ENCODE measurements at regions not wholly inside any gene's neighbourhood (a gene's known extent, or its start where the extent isn't known, plus 50 kb on each side); places are given as distances from the start of the nearest gene placed in this dataset.
"Not testable (repeated sequence)": the region's sequence is repeated elsewhere in the genome, so short reads cannot be mapped to it uniquely, and the experiment has no call there.

DNA sequence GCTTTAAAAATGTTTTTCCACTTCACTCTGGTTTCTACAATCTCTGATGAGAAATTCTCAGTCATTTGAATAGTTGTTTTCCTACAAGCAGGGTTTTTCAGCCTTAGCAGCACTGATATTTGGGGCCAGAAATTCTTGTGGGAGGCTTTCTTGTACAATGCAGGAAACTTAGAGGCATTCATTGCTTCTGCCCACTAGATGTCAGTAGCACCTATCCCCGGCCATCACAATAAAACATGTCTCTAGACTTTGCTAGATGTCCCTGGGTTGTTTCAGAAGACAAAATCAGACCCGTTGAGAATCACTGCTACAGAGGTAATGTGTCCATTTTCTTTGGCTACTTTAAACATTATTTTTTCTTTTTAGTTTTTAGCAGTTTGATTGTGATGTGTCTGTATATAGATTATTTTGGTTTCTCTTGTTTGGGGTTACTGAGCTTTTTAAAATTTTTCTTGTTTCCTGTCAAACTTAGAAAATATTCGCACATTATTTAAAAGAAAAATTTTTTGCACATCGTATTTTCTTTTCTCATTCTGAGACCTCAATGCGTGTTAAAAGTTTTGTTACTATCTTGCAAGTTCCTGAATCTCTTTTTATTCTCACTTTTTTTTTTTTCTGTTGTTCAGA lies 60.8 kb upstream of the CCDC179 start:
- peak; percentile 61 for DNase-seq (ENCODE audit: low spot score)

DNA sequence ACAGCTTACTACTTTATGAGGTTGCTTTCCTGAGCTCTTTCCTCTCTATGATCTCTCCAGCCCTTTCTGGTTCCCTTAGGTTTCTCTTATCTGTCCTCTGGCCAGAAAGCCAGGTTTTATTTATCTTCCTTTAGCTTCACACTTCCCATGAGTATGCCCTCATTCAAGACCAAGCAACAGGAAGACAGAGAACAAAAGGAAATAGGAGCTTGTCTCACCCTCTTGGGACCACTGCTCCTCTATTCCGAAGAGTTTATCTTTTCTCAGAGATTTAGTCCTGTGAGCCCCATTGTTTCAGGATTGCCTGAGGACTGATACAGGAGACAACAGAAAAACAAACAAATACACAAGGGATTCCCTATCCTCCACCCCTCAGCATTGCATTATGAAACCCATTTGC lies 62.4 kb upstream of the CCDC179 start:
- no peak for DNase-seq (ENCODE audit: low spot score)

DNA sequence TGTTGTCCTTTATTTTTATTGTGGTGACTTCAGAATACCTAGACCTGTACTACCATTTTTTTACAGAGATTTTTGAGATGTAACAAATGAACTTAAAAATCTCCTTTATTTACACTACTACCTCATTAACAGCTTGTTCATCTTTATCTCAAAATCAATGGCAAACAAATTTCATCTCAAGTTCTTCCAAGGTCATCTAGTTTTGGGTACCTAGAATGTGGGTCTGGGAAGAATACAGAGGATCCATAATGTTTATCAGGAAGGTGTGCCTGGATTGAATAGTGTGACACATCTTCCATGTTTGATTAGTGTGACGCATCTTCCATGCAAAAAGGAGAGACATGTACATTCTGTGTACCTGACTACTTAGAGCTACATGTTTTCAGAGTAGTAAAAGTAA lies 63.3 kb upstream of the CCDC179 start:
- DNase-seq (ENCODE audit: low spot score): no peak

DNA sequence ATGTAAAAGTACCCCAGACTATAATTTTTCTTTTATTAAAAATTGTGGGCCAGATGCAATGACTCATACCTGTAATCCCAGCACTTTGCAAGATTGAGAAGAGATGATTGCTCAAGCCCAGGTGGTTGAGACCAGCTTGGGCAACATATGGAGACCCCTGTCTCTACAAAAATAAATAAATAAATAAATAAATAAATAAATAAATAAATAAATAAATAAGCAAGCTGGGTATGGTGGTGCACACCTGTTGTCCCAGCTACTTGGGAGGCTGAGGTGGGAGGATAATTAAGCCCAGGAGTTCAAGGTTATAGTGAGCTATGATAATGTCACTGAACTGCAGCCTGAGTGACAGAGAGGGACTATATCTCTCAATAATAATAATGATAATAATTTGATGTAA lies 66.1 kb upstream of the CCDC179 start:
- no peak for DNase-seq (ENCODE audit: low spot score)

DNA sequence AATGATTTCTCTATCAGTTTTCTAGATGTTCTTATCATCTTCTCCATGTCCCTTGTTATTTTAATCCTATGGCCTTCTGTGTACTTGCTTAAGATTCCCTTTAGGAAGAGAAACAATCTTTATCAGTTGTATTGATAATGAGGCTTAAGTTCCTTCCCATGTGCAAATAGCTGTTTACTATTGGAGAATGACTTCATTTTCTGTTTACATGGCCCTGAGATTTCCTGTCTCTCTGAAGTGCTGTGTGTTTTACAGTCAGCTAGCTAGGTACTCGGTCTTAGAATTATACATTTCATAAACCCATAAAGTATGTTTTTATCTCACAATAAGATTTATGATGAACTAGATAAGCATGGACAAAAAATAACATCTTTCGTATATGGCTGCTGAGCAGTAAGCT lies 67.5 kb upstream of the CCDC179 start:
- DNase-seq (ENCODE audit: low spot score): no peak

DNA sequence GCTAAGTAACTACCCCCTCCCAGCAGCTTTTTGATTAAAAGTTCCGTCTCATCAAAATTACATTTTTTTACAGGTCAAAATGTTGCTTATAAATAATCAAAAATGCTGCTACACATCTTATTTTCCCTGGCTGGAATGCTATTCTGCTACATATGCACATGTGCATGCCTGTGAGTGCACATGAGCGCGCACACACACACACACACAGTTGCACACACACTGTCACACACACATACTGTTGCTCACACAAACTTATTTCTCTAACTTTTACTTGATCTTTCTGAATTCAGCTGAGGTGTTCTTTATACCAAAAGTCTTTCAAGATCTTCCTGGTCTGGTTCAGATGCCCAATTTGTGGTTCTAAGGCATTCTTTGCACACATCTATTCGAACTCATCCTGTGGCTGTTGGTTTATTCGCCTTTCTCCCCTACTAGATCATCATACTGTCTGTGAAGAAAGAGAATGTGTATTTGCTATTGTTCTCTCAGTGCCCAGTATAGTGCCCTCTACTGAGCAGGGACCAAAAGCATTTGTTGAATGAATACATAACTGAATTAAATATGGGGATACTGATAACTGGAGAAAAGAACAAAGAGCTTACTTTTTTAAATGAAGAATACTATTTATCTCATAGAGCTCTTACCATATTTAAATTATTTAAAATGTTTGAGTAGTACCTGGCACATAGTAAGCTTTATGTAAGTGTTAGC lies 68.1 kb upstream of the CCDC179 start:
- peak; percentile 20 for DNase-seq (ENCODE audit: low spot score)

DNA sequence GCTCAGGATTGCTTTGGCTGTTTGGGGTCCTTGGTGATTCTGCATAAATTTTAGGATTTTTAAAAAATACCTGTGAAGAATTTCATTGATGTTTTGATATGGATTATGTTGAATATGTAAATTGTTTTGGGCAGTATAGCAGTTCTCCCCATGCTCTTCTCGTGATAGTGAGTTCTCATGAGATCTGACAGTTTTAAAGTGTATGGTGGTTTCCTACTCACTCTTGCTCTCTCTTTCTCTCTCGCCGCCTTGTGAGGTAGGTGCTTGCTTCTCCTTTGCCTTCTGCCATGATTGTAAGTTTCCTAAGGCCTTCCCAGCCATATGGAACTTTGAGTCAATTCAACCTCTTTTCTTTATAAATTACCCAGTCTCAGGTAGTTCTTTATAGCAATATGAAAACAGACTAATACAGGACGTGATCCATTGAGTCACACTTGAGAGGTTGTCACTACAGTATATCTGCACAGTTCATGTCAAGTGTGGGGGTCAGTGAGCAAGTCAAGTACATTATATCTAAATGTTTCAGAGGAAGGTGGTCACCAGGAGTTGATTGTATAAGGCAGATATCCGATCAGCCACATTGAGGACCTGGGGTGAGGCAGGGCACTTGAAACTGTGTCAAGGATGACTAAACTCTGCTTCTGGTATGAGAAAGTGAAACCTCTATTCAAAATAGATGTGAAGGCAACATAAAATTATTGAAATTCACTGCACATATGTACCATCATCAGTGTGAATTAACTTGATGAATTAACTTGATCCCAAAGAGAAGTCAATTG lies 70.7 kb upstream of the CCDC179 start:
- DNase-seq (ENCODE audit: low spot score): no peak

DNA sequence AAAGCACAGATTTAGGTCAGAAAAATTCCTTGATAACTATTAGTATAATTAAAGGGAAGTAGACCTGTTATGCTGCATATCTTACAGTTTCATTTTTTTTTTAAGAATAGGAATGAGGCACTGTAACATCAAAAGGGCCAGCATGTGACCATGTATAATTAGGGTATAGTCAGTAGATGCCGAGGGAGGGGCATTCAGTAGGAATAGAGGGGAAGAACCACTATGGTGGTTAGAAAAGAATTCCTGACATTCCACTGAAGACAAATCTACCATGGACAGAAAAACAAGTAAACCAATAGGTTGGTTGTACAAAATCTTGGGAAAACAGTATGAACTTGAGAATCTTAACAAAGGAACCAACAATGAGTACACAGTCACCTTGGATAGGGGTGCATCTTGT lies 78.4 kb upstream of the CCDC179 start:
- no peak for DNase-seq (ENCODE audit: low spot score)

DNA sequence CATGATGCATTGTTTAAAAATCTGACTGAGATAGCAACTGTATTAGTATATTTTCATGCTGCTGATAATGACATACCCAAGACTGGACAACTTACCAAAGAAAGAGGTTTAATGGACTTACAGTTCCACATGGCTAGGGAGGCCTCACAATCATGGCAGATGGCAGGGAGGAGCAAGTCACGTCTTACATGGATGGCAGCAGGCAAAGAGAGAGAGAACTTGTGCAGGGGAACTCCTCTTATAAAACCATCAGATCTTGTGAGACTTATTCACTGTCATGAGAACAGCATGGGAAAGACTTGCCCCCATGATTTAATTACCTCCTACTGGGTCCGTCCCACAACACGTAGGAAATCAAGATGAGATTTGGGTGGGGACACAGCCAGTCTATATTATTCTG lies 81.3 kb upstream of the CCDC179 start:
- DNase-seq (ENCODE audit: low spot score): not testable (repeated sequence)

DNA sequence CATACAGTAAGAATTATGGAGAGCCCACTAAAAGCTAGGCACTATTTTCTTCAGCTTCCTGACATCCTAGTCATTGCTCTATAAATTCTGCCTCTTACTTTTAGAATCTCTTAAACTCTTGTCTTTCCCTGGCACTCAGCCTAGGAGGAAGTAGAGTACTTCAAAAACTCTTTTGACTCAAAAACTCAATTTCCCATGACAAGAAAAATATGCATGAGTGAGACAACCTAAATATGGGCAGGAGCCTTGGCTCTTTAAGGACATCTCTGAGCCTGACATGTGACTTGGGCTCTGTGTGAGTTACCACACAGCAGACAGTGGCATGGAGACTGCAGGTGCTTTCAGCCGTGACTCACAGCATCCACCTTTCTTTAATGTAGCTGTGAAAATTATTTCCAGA lies 97.5 kb upstream of the CCDC179 start:
- DNase-seq (ENCODE audit: low spot score): no peak

DNA sequence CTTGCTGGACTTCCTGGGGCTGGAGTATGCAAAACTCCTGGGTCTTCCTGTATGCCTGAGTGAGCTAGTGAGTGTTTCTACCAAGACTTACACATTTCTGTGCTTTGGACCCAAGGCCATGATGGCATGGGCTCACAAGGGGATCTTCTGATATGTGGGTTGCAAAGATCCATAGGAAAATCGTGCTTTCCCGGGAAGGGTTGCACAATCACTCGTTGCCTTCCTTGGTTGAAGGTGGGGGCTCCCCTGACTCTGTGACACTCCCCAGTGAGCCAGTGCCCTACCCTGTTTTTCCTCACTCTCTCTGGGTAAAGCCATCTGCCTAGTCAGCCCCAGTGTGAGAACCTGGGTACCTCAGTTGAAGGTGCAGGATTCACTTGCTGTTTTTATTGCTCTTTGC lies 114.0 kb upstream of the CCDC179 start:
- DNase-seq (ENCODE audit: low spot score): no peak

DNA sequence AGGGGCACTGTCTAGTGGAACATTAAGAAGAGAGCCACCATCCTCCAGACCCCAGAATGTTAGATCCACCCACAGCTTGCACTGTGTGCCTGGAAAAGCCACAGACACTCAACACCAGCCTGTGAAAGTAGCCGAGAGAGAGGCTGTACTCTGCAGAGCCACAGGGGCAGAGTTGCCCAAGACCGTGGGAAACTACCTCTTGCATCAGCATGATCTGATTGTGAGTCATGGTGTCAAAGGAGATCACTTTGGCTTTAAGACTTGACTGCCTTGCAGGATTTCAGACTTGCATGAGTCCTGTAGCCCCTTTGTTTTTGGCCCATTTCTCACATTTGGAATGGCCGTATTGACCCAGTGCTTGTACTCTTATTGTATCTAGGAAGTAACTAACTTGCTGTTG lies 115.9 kb upstream of the CCDC179 start:
- no peak for DNase-seq (ENCODE audit: low spot score)

DNA sequence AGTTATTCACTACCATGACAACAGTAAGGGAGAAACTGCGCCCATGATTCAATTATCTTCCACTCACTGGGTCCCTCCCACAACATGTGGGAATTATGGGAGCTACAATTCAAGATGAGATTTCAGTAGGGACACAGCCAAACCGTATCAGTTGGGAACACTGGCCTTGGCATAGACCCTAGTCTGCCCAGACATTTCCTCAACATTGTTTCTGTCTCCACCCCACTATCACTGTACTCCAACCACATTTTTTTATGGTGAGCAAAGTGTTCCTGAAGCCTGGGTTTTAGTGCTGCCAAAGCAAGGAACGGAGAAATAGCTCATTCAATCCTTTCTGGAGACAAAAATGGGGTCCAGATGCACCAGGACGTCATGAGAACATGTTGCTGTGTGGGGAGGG lies 122.6 kb upstream of the CCDC179 start:
- no peak for DNase-seq (ENCODE audit: low spot score)

DNA sequence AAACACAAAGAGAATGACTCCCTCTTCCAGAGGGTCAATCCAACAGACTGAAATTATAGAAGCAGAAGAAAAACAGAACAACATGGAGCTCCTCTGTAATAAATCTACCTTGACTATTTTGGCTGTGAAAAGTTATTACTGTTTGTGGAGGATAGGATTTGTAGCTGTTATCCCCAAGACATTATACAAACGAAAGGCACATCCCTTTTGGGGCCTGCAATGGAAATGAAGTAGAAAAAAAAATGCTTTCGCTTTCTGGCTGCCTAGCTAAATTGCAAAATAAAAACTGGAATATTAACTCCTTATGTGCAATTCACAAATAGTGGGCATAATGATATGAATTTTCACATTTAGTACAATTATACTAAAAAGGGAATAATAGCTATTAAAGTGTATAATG lies 123.8 kb upstream of the CCDC179 start:
- DNase-seq (ENCODE audit: low spot score): no peak

DNA sequence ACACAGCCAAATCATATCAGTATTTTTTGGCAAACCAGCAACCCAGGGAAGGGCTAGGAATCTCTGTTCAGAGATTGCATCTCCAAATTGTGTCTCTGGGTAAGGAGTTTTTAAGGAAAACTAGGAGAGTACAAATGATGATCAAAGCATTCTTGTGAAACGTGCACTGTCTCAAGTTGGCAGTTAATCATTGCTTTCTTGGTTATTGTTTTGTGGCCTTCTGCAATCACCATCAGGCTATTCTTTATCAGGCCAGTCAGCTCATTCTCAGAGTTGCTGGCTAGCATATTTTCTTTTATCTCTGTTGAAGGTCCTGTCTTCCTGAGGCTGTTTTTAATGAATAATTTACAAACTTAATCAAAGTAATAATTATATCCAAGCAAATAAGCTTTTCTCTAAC lies 129.1 kb upstream of the CCDC179 start:
- no peak for DNase-seq (ENCODE audit: low spot score)

DNA sequence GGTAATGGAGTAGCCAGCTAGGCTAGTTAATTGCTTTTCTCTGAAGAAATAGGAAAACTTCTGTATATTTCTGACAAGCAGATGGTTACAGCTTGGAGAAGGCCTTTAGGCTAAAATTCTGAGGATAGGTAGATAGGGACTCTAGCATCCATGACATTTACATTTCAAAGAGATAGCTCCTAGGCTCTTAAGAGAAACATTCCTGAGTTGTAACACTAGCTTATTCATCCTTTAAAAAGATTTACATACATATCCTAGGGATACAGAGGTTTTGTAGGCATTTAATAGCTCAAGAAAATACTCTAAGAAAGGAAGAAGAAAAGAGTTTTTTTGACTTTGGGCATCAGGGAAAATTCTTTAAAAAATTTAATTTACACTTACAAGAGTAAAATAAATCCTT lies 130.9 kb upstream of the CCDC179 start:
- DNase-seq (ENCODE audit: low spot score): no peak

DNA sequence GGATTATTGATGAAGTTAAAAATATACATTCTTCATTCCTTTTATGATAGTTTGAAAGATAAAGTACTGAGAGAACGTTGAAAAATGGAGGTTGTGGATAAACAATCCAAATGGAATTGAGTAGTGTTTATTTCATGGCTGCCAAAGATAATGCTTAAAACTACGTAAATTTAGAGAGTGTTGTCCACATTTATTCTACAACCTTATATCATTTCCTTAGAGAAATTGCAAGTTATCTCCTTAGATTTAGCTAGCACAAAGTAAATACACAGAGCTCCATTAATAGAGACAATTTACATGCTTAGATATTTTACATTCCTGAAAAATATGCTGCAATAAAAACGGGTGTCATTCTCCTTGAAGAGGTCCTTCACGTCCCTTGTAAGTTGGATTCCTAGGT lies 146.5 kb upstream of the CCDC179 start:
- no peak for DNase-seq (ENCODE audit: low spot score)

DNA sequence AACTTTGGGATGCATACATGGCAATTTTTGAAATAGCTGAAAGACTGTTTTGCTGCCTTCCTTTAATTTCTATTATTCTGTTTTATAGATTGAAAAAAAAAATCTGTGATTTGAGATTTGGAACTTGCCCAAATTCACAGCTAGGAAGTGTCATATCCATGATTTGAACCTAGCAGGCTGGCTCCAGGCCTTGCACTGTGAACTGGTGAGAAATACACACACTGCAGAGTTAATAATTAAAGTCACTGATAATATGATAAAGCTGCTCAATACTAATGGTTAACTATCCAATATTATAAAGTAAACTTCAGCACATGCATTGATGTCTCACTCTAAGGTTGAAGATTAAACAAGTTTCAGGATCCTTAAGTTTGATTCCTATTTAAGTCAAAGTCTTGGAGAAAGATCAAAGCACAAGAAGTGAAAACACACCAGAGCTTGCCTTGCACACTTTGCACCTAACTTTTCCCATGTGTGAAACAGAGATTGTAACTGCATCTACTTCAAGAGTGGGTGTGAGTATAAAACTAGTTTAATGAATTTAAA lies 150.6 kb upstream of the CCDC179 start:
- DNase-seq (ENCODE audit: low spot score): no peak

DNA sequence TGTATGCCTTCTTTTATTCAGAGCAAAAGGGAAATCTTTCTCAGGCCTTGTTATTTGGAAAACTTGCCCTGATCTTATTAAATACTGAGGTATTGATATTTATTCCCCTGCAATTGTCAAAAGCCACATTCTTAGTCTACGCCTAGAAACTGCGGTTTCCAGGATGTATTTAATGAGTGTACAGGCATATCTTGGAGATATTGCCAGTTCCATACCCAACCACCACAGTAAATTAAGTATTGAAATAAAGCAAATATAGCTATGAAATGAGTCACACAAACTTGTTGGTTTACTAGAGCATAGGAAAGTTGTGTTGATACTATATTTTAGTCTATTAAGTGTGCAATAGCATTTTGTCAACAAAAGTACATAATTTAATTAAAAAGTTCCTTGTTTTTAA lies 152.7 kb upstream of the CCDC179 start:
- DNase-seq (ENCODE audit: low spot score): no peak

DNA sequence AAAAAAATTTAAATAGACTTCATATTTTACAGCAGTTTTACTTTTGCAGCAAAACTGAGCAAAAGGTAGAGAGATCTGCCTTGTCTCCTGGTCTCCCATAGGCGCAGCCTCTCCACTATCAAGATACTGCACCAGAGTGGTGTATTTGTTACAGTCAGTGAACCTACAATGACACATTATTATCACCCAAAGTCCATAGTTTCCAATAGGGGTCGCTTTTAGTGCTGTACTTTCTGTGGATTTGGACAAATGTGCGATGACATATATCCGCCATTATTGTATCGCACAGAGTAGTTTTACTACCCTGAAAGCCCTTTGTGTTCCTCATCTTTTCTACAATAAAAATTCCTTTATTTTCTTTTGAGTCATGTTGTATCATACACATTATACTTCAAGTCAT lies 153.2 kb upstream of the CCDC179 start:
- no peak for DNase-seq (ENCODE audit: low spot score)

DNA sequence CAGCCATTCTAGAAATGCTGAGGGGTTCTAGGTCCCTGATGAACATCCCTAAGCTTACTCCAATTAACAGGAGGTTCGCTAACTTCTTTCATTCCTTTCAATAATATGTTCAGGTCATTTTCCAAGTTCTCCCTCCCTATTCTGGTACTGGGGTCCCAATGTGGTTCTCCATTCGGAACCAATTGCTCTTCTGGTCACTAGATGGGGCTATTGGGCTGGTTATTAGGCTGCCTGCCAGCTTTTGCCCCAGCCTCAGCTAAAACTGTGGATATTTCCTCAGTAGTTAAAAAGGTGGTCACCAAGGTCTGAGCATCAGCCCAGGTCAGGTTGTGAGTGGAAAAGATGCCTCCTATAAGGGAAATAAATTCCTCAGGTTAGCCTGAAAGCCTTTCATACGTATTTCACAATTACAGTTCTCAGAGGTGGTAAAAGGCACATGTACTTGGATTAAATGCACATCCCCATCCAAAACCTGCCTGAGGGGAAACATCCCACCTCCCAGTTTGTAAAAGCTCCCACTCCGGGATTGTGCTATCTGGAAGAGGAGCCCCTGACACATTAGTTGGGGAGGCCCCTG lies 161.1 kb upstream of the CCDC179 start:
- DNase-seq (ENCODE audit: low spot score): peak; percentile 51

DNA sequence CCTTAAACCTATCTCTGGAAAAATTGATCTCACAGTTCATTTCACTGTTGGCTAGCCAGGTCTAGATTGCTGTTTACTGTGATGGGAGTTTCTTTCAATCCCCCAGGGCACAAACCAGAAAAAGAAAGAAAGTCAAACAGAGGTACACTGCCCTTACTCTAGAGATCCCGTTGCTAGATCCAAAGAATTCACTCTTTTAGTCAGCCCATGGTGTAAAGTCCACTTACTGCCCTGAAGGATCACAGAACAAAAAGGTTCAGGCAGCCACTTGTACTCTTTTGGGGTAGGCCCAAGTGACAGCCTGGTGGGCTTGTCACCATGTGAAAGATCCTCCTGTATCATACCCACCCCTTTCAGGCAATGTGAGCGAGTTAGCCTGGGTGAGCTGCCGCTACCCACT lies 162.6 kb upstream of the CCDC179 start:
- DNase-seq (ENCODE audit: low spot score): no peak

DNA sequence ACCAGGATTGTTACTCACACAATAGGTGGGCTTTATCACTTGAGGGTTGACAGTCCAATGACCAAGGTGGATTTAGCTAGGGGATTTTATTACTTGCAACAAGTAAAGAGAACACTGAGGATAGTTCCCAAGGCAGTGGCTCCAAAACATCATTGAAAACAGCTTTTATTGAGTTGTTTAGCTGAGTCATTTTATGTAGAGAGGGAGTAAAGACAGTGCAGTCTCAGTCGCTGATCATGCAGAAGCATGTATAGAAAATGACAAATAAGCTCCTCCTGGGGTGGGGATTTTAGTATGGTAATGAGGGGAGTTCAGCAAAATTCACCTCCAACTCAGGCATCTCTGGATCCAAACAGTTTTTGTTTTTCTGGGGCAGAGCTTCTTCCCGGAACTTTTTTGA lies 163.0 kb upstream of the CCDC179 start:
- DNase-seq (ENCODE audit: low spot score): no peak

Measured in NAMALWA (cell line).